ENCODE measurements at regions not wholly inside any gene's neighbourhood (a gene's known extent, or its start where the extent isn't known, plus 50 kb on each side); places are given as distances from the start of the nearest gene placed in this dataset.

DNA sequence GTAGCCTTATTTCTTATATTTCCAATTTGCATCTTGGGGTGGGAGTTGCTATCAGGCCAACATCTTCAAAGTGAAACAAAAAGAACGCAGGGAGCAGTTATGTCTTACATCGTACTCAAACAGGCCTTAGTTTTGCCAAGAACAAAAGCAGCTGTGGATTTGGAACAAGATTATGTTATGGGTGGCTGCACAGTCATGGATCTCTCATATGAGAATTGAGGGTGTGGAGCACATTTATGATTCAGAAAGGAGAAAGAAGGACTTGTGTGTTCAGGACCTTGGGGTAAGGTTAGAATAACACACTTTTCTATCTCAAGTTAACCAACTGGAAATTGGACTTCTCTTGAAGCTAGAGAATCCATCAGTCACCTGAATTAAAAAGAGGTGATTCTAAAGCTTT, 259.9 kb downstream of the FOXA2 start:
- H3K36me3 ChIP-seq (ENCODE audit: low read length), result no peaks in the 10 kb centered on the region
- TF ChIP-seq EZH2phosphoT487 (conservative IDR thresholded peaks at IDR 0.05; ENCODE audit: low read length), result no peak
- TF ChIP-seq, protein P1, sequence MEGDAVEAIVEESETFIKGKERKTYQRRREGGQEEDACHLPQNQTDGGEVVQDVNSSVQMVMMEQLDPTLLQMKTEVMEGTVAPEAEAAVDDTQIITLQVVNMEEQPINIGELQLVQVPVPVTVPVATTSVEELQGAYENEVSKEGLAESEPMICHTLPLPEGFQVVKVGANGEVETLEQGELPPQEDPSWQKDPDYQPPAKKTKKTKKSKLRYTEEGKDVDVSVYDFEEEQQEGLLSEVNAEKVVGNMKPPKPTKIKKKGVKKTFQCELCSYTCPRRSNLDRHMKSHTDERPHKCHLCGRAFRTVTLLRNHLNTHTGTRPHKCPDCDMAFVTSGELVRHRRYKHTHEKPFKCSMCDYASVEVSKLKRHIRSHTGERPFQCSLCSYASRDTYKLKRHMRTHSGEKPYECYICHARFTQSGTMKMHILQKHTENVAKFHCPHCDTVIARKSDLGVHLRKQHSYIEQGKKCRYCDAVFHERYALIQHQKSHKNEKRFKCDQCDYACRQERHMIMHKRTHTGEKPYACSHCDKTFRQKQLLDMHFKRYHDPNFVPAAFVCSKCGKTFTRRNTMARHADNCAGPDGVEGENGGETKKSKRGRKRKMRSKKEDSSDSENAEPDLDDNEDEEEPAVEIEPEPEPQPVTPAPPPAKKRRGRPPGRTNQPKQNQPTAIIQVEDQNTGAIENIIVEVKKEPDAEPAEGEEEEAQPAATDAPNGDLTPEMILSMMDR (IDR thresholded peaks at IDR 0.05; ENCODE audit: insufficient read depth, low read length, poor library complexity, severe bottlenecking), result no peak
- H3K27ac ChIP-seq (ENCODE audit: low read depth, low read length), result no peak overlapping the region
- no peaks in the 10 kb centered on the region for H4K20me1 ChIP-seq (ENCODE audit: low read depth, low read length)
- no peak overlapping the region for H3K9ac ChIP-seq (ENCODE audit: low read length)
- no peak overlapping the region for H3K4me3 ChIP-seq (ENCODE audit: insufficient read depth, low read length, poor library complexity, severe bottlenecking)
- no peaks in the 10 kb centered on the region for H3F3A ChIP-seq (ENCODE audit: insufficient read depth)
- no peaks in the 10 kb centered on the region for H3K9me3 ChIP-seq (ENCODE audit: insufficient read depth, low read length)
- H3K4me2 ChIP-seq (ENCODE audit: low read depth, low read length, poor library complexity, severe bottlenecking), result no peak overlapping the region
- no peaks in the 10 kb centered on the region for H3K79me2 ChIP-seq (ENCODE audit: insufficient read depth, low read length)
- H3K9me2 ChIP-seq (replicated peaks; ENCODE audit: insufficient read depth, low read length), result no peaks in the 10 kb centered on the region
- H2AFZ ChIP-seq (ENCODE audit: low read depth, low read length, severe bottlenecking), result no peak overlapping the region
- no peaks in the 10 kb centered on the region for H3K27me3 ChIP-seq (ENCODE audit: low read length)

- H3K9me3 ChIP-seq (ENCODE audit: insufficient read depth, low read length), result no peaks in the 10 kb centered on the region
- TF ChIP-seq EZH2phosphoT487 (conservative IDR thresholded peaks at IDR 0.05; ENCODE audit: low read length), result no peak
- TF ChIP-seq, protein P1 (IDR thresholded peaks at IDR 0.05; ENCODE audit: insufficient read depth, low read length, poor library complexity, severe bottlenecking), result no peak
- H3K4me2 ChIP-seq (ENCODE audit: low read depth, low read length, poor library complexity, severe bottlenecking), result no peak overlapping the region
- no peaks in the 10 kb centered on the region for H3K9me2 ChIP-seq (replicated peaks; ENCODE audit: insufficient read depth, low read length)
- H3K36me3 ChIP-seq (ENCODE audit: low read length), result no peaks in the 10 kb centered on the region
- no peaks in the 10 kb centered on the region for H3F3A ChIP-seq (ENCODE audit: insufficient read depth)
- no peak overlapping the region for H3K4me3 ChIP-seq (ENCODE audit: insufficient read depth, low read length, poor library complexity, severe bottlenecking)
- H3K79me2 ChIP-seq (ENCODE audit: insufficient read depth, low read length), result no peaks in the 10 kb centered on the region
- no peak overlapping the region for H2AFZ ChIP-seq (ENCODE audit: low read depth, low read length, severe bottlenecking)
- no peak overlapping the region for H3K27ac ChIP-seq (ENCODE audit: low read depth, low read length)
- no peaks in the 10 kb centered on the region for H3K27me3 ChIP-seq (ENCODE audit: low read length)
- no peak overlapping the region for H3K9ac ChIP-seq (ENCODE audit: low read length)
- H4K20me1 ChIP-seq (ENCODE audit: low read depth, low read length), result no peaks in the 10 kb centered on the region
Observed at GRCh38 chr20:22322513-22322912, 261.9 kb downstream of the FOXA2 start.

DNA sequence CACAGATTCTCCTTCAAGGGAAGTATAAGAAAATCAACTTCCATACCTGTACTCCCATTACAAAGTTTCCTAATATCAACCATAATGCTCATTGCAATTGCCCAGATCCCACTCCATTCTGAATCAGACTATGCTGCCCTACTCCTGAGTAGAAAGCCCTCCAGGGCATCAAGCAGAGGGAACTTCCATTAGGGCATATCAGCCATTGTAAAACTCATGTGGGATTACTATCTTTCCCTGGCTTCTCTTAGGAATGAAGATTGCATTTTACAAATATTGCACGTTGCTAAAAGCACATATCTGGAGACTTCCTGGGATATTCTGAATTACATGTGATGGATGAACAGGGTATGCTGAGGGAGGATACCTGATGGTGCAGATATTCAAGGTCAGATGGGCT, 263.2 kb downstream of the FOXA2 start:
- Histone ChIP-seq H3K4me2 (ENCODE audit: low read depth, low read length, poor library complexity, severe bottlenecking) (no peak overlapping the region), H3K9me3 (ENCODE audit: insufficient read depth, low read length) (no peaks in the 10 kb centered on the region), H3K79me2 (ENCODE audit: insufficient read depth, low read length) (no peaks in the 10 kb centered on the region), H3K9ac (ENCODE audit: low read length) (no peak overlapping the region), H3F3A (ENCODE audit: insufficient read depth) (no peaks in the 10 kb centered on the region), H3K4me3 (ENCODE audit: insufficient read depth, low read length, poor library complexity, severe bottlenecking) (no peak overlapping the region), H3K9me2 (replicated peaks; ENCODE audit: insufficient read depth, low read length) (no peaks in the 10 kb centered on the region), H3K27ac (ENCODE audit: low read depth, low read length) (no peak overlapping the region), H2AFZ (ENCODE audit: low read depth, low read length, severe bottlenecking) (no peak overlapping the region), H4K20me1 (ENCODE audit: low read depth, low read length) (no peaks in the 10 kb centered on the region), H3K36me3 (ENCODE audit: low read length) (no peaks in the 10 kb centered on the region), H3K27me3 (ENCODE audit: low read length) (no peaks in the 10 kb centered on the region)
- TF ChIP-seq EZH2phosphoT487 (conservative IDR thresholded peaks at IDR 0.05; ENCODE audit: low read length), result no peak
- TF ChIP-seq, protein P1 (IDR thresholded peaks at IDR 0.05; ENCODE audit: insufficient read depth, low read length, poor library complexity, severe bottlenecking), result no peak
